ENCODE measurements at regions not wholly inside any gene's neighbourhood (a gene's known extent, or its start where the extent isn't known, plus 50 kb on each side); places are given as distances from the start of the nearest gene placed in this dataset.

GRCh38 chr22:44583854-44584253, 85.8 kb upstream of the RTL6 start:
- DNase-seq (ENCODE audit: low read depth) = no peak
- no peak overlapping the region for H3K4me3 ChIP-seq (ENCODE audit: low read length)
- no peak for TF ChIP-seq CTCF (conservative IDR thresholded peaks at IDR 0.05; ENCODE audit: low read length)

GRCh38 chr22:44583061-44583760, 85.2 kb upstream of the RTL6 start:
- TF ChIP-seq CTCF (conservative IDR thresholded peaks at IDR 0.05; ENCODE audit: low read length) = no peak
- no peak overlapping the region for H3K4me3 ChIP-seq (ENCODE audit: low read length)
- DNase-seq (ENCODE audit: low read depth) = peak; percentile 12

GRCh38 chr22:44582016-44582415, 84.0 kb upstream of the RTL6 start:
- no peak for TF ChIP-seq CTCF (conservative IDR thresholded peaks at IDR 0.05; ENCODE audit: low read length)
- no peak for DNase-seq (ENCODE audit: low read depth)
- H3K4me3 ChIP-seq (ENCODE audit: low read length) = no peak overlapping the region

GRCh38 chr22:44581096-44581435, 83.0 kb upstream of the RTL6 start:
- TF ChIP-seq CTCF (conservative IDR thresholded peaks at IDR 0.05; ENCODE audit: low read length) = no peak
- H3K4me3 ChIP-seq (ENCODE audit: low read length) = no peak overlapping the region
- DNase-seq (ENCODE audit: low read depth) = no peak

- TF ChIP-seq CTCF (conservative IDR thresholded peaks at IDR 0.05; ENCODE audit: low read length) = no peak
- H3K4me3 ChIP-seq (ENCODE audit: low read length) = no peak overlapping the region
- no peak for DNase-seq (ENCODE audit: low read depth)
Measured at GRCh38 chr22:44580176-44581095, 82.4 kb upstream of the RTL6 start.

GRCh38 chr22:44578516-44579230, 80.6 kb upstream of the RTL6 start:
- DNase-seq (ENCODE audit: low read depth) = no peak
- H3K4me3 ChIP-seq (ENCODE audit: low read length) = no peak overlapping the region

More at GRCh38 chr22:44578516-44579230, 80.6 kb upstream of the RTL6 start:
- no peak for TF ChIP-seq CTCF (conservative IDR thresholded peaks at IDR 0.05; ENCODE audit: low read length)

All from AG10803 (cell line).